EL (cell line): ENCODE measurements at regions not wholly inside any gene's neighbourhood (a gene's known extent, or its start where the extent isn't known, plus 50 kb on each side); places are given as distances from the start of the nearest gene placed in this dataset.

Source experiments
- DNase-seq: peaks from one replicate; pipeline ENCODE4 v3.0.0-alpha.2; 2016

GRCh38 chr2:104049438-104049837 lies 804.5 kb upstream of the POU3F3 start:
- no peak for DNase-seq

DNA sequence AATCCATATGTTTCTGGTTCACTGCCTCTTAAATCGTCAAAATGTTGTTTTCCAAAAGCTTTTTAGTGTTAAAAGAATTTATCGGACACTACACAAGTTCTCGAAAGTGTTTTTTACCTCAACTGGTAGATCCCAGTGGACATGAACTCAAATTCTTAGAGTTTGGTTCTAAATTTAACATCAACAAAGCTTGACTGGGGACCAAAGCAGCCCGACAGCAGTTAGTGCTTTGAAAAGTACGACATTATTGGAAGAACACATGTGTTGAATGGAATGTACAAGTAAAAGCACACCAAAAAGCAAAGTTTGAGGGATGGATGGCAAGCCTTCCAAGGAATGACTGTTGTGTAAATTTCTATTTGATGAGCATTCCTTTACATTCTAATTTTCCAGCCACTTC lies 803.9 kb upstream of the POU3F3 start:
- DNase-seq, result no peak

DNA sequence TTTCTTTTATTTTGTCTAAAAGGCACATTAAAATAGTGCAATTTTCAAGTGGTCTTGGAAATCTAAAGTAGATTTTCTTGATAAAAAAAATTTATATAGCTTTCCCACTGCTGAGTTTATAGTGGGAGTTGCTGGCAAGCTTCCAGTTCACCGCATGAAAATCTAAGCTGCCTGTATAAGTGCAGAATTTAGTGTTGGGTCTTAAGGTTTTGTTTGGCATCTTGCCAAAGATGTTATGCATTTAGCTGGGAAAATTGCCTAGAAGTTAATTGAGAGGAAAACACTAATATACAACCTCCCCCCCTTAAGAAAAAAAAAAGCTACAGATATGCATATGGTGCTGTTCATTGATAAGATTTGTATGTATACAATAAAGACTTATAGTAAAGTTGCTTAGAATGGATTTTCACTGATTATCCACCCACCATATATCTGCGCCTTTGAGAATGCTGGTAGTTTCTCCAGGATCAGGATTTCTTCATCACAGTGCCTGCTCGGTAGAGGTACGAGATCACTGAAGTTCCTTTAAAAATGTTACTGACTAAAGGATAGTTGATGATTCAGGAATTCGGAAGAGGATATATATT lies 803.2 kb upstream of the POU3F3 start:
- no peak for DNase-seq

DNA sequence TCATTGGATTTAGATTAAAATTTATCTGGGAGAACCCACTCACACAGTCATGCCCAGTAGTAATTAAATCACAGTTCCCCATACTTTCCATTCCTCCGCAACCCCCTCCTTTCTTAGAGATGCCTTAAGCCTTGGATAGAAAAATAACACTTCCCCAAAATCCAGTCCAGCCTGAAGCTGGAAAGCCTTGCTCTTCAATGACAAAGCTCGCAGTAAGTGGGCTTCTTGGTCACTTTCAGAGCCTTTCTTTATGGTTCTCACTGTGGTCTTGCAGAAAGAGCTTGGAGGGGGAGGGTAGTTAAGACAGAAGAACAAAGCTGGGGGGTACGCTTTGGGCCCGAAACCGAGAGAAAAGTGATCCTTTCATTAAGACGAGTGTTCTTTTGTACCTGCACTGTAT lies 802.1 kb upstream of the POU3F3 start:
- no peak for DNase-seq

GRCh38 chr2:104052356-104052755 lies 801.6 kb upstream of the POU3F3 start:
- no peak for DNase-seq

DNA sequence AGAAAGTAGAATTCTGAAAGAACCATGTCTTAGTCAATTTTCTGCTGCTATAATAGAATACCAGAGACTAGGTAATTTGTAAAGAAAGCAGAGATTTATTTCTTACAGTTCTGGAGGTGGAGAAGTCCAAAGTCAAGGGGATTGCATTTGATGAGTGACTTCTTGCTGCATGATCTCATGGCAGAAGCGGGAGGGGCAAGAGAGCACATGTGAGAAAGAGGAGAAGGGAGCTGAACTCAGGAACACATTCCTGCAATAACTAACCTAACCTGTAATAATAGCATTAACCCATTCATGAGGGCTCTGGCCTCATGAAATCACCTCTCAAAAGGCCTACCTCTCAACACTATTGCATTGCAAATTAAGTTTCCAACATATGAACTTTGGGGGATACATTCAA lies 797.5 kb upstream of the POU3F3 start:
- DNase-seq, result no peak

- DNase-seq, result no peak
These were observed 785.2 kb upstream of the POU3F3 start for GRCh38 chr2:104068665-104069064.

- DNase-seq, result no peak
These were observed 776.3 kb upstream of the POU3F3 start for GRCh38 chr2:104077573-104077972.

GRCh38 chr2:104078431-104079157 lies 775.3 kb upstream of the POU3F3 start:
- no peak for DNase-seq

DNA sequence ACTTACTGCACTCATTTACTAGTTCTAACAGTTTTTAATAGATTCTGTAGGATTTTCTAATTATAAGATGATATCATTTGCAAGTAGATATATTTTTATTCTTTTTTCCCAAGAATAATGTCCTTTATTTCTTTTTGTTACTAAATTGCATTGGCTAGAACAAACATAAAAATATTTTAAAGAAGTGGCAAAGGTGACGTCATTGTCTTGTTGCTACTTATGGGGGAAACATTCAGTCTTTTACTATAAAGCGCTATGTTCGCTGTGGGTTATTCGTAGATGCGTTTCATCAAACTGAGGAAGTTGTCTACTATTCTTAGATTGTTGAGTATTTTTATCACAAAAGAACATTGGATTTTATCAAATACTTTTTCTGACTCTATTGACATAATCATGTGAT lies 765.2 kb upstream of the POU3F3 start:
- DNase-seq, result no peak

DNA sequence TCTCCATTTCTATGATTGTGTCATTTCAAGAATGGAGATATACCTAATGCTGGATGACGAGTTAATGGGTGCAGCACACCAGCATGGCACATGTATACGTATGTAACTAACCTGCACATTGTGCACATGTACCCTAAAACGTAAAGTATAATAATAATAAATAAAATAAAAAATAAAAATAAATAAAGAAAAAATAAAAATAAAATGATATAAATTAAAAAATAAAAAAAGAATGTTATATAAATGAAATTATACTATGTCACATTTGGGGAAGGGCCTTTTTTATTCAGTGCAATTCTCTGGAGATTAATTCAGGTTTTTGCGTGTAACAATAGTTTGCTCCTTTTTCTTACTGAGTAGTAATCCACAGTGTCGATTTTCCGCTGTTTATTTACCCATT lies 763.5 kb upstream of the POU3F3 start:
- DNase-seq, result no peak

GRCh38 chr2:104091894-104092293 lies 762.0 kb upstream of the POU3F3 start:
- no peak for DNase-seq

GRCh38 chr2:104092886-104093285 lies 761.0 kb upstream of the POU3F3 start:
- DNase-seq, result no peak

- DNase-seq, result no peak
These were observed 751.3 kb upstream of the POU3F3 start for GRCh38 chr2:104102615-104103014.

- no peak for DNase-seq
These were observed 744.6 kb upstream of the POU3F3 start for GRCh38 chr2:104109356-104109755.

DNA sequence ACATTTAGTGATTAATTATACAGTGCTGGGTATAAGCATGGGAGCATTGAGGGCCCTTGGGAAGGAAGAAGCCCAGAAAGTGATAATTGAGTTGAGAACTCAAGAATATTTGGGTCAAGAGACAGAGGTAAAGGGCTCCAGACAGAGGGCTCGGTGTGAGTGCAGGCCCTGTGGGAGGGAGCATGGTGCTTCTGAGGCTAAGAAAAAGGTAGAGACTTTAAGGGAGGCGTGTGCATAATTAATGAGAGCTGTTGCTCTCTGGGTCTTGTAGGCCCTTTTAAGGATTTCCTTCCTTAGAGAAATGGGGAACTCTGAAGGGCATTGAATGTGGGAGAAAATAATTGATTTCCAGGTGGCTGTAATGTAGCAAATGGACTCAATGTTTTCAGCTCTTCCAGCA lies 735.0 kb upstream of the POU3F3 start:
- no peak for DNase-seq

GRCh38 chr2:104120171-104120570 lies 733.7 kb upstream of the POU3F3 start:
- DNase-seq, result no peak

DNA sequence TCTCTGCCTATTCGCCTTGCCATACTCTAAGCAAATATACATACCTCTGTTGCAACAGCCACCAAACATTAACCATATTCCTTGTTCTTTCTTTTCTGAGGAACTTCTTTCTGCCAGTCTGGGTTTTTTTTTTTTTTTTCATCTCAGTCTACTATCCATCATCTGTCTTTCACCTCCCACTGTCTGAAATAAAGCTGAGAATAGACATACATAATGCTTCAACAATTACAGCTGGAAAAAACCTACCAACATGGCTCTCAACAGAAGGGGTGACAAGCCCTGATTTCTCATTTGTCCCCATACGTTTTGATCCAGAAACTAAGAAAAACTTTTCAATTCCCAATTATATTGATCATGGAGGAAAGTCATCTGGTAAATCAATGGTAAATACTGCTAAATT lies 728.8 kb upstream of the POU3F3 start:
- DNase-seq, result no peak

GRCh38 chr2:104127049-104127770 lies 726.7 kb upstream of the POU3F3 start:
- no peak for DNase-seq

GRCh38 chr2:104140361-104140760 lies 713.6 kb upstream of the POU3F3 start:
- DNase-seq, result no peak

DNA sequence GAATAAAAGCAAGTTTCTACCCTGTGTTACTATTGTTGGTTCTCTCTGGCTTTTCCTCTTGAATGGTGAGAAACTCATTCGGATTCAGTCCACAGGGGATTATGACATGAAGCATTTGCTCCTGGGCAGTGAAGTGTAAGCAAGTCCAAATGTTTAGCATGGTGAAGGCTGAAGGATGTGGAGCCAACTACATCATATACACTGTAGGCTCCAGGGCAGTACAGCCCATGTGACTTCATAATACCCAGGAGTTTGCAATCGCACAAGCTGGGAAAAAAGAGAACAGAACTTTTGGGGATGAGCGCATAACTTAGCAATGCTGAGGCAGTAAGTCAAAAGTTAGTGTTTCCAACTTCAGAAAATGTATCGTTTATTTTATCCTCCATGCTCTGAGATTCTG lies 695.7 kb upstream of the POU3F3 start:
- no peak for DNase-seq

DNA sequence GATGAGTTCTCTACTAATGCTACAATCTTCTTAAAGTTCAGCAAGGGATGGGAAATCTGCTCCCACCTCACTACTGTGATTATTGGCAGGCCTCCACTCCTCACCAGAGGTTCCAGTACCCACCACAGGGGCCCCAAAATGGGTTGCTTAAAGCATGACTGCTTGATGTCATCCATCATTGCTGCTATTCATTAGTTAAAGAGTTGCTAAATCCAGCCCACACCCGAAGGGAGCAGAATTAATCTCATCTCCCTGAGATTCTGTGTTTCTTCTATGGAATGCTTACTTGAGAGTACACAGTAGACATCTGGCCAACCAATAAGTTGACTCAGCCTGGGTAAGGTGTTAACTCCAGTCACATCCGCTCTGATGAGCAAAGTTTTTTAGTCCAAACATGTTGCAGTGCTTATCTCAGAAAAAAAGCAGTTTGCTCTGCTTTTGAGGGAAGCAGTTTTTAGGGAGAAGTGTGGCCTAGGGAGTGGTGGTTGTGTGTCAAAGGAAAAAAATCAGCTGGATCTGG lies 690.2 kb upstream of the POU3F3 start:
- no peak for DNase-seq

GRCh38 chr2:104164721-104165252 lies 689.1 kb upstream of the POU3F3 start:
- DNase-seq, result no peak

DNA sequence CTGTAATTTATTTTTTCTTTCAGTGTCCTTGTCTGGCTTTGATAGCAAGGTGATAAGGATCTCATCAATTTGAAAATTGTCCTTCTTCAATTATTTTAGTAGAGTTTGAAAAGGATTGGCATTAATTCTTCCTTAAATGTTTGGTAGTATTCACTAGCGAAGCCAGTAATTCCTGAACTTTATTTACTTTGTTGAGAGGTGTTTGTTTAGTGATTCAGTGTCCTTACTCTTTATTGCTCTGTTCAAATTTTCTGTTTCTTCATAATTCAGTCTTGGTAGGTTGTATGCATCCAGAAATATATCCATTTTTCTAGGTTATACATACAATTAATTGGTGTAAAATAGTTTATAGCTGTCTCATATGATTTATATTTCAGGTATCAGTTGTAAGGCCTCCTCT lies 676.7 kb upstream of the POU3F3 start:
- no peak for DNase-seq
